ENCODE measurements at regions not wholly inside any gene's neighbourhood (a gene's known extent, or its start where the extent isn't known, plus 50 kb on each side); places are given as distances from the start of the nearest gene placed in this dataset.
"Not testable (repeated sequence)": the region's sequence is repeated elsewhere in the genome, so short reads cannot be mapped to it uniquely, and the experiment has no call there.

DNA sequence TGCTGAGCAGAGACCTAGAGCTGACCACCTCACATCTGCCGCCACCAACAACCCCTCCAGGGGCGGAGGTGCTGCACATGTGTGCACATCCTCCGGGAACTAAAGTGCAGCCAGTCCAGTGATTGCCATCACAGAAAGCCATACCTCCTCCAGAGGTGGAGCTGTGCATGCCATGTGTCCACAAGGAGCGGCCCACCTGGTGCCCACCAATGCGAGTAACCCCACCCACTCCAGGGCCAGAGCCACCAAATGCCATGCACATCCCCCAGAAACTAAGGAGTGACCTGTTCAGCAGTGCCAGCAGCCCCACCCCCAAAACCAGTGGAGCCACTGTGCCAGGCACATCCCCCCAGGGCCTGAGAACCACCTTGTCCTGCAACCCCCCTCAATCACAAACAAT, 557.9 kb downstream of the UQCRFS1 start:
- no peak for DNase-seq

DNA sequence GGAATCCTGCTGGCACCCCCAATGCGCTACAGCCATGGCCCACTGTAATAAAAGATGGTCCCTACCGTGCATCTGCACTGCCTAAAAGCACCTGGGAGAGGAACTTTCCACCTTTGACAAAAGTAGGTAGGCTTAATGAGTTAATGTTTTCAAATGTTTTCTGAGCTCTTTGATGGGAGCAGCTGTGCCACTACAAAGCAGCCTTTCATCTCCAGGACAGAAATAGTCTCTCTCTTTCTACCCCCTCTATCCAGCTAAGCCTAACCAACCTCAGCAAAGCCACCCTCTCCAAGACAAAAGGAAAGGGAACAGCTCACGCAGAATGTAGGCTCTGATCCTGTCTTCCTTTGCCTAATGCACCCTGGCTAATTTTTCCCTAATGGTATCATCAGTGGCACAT, 560.2 kb downstream of the UQCRFS1 start:
- DNase-seq, result no peak

DNA sequence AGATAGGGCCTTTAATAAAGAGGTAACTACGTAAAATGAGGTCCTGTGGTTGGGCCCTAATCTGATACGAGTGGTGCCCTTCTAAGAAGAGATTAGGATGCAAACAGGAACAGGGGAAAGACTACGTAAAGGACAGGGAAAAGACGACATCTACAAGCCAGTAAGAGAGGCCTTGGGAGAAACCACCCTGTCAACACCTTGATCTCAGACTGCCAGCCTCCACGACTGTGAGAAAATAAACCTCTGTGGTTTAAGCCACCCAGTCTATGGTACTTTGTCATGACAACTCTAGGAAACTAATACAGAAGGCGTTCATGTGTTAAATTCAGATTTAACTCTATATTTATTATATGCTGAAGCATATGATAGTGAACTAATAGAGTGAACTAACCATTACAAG, 566.3 kb downstream of the UQCRFS1 start:
- no peak for DNase-seq

DNA sequence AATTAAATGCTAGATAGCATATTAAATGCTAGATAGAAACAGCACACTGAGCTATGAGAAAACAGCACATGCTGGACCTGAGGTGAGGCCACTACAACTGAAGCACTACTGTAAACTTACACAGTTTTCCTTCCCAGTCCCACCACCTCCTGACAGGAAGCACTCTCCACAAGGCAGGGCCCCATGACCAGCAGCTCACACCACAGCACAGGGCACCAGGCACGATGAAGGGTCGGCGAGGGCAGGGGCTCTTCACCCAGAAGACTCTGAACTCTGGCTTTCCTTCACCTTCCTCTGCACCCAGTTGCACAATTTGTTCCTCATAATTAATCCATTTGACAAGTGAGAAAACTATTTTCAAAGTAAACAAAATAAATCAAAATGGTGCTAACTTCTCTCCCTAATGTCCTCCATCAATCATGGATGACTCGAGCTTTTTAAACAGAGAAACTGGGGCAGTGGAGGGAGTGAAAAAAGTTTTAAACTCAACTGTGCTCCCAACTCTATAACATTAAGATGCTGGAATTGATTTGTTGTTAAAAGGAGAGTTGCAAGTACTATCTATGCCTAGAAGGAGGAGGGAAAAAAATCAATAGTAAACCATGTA, 568.7 kb downstream of the UQCRFS1 start:
- DNase-seq, result no peak

DNA sequence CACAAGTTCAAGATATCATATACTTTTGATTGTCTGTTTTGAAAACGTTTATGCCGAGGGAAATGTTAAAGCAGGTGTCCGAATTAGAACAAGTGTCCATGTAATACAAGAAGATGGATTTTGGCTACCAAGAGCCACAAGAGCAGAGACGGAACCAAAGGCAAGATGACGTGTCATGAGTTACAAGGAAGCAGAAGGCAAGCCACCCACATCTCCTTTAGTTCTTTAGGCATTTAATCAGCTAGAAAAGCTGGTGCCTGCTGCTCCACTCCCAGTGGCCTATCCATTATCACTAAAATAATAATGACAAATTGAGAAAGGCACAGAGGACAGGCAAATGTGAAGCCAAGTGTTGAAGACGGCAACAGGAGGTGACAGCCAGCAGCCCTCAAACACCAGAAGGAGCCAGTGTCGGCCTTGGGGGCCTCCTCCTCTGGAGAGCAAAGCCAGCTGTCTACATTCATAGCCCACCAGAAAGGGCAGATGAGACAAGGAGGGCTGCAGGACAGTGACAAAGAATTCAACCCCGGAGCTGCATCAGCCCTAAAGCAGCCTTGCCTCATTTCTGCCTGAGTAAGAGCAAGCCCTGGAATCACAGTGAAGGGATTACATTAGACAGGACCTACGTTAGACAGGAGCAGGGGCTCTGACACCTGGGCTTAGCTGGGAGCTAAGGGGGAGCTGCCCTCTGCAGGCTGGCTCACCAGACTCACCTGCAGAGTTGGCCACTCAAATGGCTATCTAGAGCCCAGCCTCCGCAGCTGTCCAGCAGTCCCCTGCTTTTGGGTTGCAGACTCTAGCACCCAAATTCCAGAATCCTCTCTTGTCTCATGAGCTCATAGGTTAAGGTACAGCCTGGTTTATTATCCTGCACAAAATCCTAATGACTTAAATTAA, 569.9 kb downstream of the UQCRFS1 start:
- DNase-seq, result no peak

DNA sequence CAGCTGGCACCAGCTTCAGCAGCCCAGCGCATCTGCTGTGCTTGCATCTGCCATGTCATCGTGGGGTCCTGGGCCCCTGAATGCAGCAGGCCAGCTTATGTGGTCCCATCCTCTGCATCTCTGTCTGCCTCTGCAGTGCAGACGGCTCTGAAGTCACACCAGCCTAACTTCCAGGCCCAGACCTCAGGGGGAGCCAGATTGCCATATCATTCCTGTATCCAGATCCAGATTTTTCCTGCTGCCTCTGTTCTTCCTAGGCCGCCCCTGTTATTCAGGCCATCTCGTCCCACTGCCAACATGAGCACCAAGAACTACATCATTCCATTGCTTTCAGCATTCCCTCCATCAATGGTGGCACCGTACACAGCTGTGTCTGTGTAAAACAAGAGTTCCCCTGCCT, 571.6 kb downstream of the UQCRFS1 start:
- DNase-seq, result no peak

DNA sequence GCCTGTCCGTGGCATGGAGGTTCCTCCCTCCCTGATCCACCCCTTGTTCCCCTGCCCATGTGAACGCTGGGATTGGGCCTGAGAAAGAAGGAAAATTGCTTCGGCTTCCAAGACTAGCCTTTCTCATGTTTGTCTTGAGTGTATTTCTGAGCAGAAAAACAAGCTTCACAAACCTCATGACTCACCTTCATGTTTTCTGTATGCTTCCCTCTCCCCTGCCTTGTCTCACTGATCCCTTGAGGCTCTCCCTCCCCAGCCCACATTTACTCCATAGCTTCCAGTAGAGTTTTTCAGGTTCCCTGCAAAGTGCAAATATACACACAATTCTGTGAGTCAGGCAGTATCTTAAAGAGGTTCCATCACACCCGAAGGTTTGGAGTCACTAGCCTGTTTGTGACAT, 572.4 kb downstream of the UQCRFS1 start:
- DNase-seq, result no peak

DNA sequence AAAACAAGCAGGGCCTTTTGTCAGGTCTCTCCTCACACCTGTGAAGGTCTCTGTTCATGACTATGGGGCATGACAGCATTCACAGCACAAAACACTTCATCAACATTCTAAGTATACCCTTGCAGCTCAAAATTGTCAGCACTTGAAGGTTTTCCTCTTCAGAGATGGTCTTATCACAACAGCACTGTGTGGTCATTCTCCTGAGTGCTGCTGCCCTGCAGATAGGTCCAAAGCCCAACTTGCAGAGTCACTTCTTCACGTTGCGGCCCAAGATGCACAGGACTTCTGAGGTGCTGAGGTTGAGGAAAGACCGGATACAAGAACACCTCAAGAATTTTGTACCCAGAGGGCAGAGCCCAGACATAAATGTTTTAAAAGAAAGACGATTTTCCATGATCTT, 574.5 kb downstream of the UQCRFS1 start:
- no peak for DNase-seq

DNA sequence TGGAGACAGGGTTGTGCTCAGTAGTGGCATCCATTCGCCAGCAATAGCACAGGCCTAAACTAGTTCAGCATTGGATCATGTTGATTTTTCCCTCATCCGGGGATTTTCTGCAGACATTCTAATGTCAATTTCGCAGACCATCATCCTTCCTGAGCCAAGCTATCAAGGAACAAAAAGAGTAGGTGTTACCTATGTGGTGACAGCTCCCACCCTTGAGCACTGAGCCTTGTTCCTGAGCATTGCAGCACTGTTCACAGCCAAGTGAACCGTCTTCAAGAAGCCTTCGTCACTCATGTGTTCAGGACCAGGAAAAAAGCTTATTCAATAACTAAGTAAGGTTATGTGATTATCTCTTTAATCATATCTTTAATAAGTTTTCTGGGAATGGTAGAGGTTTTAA, 576.2 kb downstream of the UQCRFS1 start:
- no peak for DNase-seq

DNA sequence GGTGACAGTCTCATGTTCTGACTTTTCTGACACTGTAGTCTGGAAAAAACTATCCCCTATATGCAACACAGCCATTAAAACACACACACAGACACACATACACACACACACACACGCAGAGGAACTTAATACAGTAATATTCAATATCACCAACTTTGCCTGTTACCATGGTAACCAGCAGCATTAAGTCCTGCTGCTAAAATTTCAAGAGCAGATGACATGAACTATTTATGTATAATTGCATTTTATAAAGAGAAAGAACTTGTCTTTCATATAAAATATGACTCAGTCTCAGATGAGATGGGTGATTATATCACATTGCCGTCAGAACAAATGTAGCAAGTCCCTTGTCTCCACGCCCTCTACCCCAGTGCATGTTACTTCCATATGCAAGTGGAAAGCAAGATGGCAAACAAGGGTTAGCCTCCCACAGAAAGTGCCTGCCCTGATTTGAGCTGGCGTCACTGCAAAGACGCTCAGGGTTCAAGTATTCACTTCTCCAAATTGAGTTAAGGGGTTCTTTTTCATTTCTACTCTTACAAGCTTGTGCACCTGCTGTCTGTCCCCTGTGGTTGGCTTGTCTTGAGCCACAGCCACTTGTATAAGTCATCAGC, 576.8 kb downstream of the UQCRFS1 start:
- no peak for DNase-seq

DNA sequence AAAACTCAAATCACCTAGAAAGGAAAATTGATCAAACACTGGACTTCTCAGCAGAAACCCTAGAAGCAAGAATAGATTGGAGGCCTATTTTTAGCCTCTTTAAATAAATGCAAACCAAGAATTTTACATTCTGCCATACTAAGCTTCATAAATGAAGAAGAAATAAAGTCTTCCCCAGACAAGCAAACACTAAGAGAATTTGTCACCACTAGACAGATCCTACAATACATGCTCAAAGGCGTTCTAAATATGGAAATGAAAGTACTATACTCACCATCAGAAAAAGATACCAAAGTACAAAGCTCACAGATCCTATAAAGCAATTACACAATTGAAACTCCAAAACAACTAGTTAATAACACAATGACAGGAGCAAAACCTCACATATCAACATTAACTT, 578.1 kb downstream of the UQCRFS1 start:
- no peak for DNase-seq

DNA sequence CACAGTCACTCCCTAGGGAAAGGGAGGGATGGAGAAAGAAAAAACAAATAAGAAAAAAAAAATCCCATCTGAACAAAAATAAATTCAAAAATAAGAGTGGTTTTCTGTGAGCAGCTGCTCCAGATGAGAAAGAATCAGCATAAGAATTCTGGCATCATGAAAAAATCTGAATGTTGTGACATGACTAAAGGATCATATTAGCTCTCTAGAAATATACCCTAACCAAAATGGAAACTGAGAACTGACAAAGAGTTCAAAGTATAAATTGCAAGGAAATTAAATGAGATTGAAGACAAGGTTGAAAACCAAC, 579.0 kb downstream of the UQCRFS1 start:
- DNase-seq, result no peak

DNA sequence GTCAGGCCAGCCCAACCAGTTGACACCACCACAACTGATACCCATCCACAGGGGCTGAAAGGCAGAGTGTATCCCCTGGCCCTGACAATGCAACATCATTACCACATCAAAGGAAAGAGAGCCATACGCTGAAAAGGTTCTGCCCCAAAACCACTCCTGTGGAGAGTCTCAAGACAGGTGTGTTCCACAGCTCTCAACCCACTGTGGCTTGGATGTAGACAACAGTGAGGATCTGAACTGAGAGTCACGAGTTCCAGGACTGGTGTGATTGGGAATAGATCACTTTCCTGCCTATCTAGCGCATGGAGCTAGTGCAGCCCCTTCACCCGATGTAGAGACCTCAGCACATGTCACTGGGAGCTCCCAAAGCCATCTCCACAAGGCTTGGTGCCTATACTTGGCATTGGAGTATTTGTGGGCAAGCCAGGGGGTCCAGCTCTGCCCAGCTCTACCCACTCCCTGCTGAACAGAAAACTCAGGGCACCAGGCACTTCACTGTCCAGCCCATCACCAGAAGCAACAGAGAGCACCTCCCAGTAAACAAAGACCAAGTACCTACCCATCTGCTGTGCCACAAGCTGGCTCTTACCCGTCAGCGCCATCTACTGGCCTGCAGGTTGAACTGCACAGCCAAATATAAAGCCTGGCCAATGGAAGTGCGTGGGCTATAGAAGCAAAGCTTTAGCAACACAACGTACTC, 579.5 kb downstream of the UQCRFS1 start:
- DNase-seq, result peak; percentile 73

DNA sequence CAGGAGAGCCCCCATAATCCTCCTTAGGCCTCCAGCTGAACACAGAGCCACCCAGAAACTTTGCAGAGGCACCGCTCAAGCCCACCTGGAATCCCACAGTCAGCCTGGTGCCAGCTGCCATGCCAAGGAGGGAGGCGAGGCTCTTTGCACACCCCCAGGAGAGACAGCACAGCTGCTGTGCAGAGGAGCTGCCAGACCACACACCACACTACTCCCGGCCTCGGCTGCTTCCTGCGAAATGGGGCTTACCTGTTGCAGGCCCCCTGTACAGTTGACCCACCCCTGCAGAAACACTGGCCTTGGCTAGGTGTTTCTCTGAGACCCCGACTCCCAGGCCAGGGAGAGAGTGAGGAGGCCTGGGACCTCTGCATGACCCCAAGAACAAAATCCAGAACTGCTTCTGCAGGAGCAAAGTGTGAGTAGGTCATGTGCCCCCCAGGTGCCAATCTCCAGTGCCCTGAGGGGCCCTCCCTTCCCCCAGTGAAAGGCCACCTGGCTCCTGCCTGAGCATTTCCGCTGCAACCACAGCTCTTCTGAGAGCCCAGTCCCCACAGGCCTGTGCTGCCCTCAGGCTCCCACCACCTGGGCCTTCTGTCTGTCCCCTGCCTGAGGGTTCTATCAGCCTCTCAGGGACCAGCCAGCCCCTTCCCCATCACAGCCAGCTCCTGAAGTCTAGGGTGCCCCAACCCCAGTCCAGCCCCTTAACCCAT, 580.4 kb downstream of the UQCRFS1 start:
- DNase-seq, result no peak

DNA sequence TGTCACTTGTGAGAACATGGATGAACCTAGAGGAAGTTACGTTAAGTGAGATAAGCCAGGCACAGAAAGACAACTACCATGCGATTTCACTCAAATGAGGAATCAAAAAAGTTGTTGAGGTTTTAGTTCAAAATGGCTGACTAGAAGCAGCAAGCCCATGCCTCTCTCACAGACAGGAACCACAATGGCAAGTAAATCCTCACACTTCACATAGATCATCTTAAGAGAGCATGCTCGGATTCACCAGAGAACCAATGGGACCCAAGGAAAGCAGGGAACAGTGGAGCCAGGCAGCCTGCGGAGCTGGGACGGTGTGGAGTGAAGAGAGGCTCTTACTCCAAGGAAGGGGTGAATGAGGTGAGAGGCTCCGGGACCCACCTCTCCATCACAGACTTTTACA, 581.0 kb downstream of the UQCRFS1 start:
- no peak for DNase-seq

DNA sequence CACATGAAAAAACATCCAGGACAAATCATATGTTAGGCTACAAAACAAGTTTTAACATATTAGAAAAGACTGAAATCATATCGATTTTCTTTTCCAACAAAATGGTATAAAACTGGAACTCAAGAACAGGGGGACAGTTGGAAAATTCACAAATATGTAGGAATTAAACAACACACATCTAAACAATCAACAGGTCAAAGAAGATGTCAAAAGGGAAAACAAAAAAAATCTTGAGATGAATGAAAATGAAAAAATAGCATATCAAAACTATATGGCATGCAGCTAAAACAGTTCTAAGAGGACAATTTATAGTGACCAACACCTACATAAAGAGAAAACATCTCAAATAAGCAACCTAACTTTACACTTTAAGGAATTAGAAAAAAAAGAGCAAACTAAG, 585.3 kb downstream of the UQCRFS1 start:
- no peak for DNase-seq

DNA sequence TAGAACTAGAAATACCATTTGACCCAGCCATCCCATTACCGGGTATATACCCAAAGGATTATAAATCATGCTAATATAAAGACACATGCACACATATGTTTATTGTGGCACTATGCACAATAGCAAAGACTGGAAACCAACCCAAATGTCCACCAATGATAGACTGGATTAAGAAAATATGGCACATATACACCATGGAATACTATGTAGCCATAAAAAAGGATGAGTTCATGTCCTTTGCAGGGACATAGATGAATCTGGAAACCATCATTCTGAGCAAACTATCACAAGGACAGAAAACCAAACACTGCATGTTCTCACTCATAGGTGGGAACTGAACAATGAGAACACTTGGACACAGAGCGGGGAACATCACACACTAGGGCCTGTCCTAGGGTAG, 586.5 kb downstream of the UQCRFS1 start:
- not testable (repeated sequence) for DNase-seq

DNA sequence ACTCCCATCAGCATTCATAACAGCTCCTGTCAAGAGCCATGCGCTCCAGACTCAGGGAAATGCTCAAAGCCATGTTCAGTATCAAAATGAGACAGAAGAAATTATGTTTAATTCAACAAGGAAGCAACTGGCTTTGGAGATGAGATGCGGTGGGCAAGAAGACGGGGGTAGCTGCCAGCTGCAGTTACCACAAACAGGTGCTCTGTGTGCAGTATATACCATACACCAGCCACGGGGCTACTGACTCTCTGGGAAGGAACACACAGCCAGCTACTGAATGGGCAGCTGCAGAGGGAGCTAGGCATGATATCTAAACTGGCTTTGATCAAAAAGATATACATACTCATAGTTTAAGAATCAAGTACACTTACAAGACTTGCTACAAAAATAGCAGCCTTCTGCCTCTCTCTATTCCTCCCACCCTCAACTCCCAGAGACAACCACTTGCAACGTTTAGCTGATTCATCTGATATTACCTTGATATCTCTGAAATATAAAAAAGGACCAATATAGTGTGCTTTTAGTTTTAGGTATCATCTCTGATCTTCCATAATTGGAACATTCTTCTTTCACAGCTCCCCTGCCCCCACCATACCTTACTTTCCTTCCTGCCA, 593.0 kb downstream of the UQCRFS1 start:
- no peak for DNase-seq

DNA sequence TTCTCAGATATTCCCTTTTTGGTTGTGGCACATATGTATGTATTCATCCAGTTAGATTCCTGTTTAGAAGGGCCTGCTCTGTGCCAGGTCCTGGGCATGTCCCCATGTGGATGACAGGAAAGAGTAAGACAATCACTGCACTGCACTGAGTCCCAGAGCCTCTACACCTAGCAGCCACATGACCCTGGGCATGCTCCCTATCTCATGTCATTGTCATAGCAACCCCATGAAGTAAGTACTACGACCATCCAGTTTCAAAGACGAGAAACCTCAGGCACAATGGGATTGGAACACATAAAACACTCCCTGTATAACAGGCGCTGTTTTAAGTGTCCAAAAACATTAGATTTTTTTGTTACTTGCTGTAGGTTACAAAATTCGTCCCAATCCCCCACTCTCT, 594.4 kb downstream of the UQCRFS1 start:
- DNase-seq, result no peak

DNA sequence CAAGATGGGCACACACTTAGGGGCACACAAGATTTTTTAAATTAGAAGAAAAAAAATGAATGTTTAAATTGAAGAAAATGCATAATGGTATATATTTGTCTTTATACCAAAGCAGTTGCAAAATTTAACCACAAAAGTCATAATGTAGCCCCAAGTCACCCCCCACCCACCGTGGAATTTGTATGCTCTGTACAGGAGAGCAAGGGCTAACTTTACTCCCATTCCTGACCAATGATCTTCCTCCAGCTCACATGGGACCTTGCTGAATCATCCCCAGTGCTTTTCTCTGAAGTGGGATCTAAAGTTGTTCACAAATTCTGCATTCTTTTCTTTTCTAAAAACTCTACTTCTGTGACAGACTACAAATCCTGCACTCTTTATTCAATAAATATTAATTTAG, 597.0 kb downstream of the UQCRFS1 start:
- no peak for DNase-seq

DNA sequence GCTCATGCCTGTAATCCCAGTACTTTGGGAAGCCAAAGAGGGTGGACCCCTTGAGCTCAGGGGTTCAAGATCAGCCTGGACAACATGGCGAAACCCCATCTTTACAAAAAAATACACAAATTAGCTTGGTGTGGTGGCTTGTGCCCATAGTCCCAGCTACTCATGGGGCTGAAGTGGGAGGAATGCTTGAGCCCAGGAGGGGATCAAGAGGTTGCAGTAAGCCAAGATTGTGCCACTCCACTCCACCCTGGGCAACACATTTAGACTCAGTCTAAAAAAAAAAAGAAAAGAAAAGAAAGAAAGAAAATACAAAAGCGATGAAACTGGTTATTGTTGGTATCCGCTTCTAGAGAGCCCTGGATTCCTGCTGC, 597.4 kb downstream of the UQCRFS1 start:
- DNase-seq, result no peak

DNA sequence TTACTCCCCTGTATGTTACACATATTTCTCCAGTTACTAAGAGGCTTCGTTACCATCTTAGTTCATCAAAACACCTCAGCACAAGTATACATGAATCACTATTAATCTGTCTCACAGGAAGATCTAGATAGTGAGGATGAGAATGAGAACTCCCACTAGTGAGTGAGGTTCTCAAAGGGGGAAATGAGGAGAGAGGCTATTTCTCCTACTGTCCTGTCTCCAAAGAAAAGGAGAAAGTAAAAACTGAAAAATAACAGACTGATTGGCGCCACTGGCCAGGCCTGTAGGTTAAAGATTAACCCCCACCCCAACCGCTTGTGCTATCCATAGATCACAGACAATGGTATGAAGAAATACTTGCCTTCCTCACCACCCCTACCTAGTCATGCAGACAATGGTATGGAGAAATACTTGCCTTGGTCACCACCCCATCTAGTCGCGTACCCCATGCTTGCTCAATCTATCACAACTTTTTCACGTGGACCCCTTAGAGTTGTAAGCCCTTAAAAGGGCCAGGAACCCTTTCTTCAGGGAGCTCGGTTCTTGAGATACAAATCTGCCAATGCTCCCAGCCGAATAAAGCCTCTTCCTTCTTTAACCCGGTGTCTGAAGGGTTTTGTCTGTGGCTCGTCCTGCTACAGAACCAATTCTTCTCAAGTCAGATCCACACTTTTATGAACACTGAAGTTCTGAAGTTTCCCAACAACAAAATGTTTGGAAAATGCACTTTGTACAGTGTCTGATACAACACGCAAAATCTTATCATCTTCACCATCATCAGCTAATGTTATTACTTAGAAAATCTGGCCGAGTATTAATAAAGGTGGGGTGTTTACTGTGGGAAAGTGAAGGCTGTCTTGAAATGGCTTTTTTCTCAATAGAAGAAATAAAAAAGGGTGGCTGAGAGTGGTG, 598.1 kb downstream of the UQCRFS1 start:
- no peak for DNase-seq

All from NCI-H1105 treated with DMSO at 0.1 percent for 48 hours (cell line).